WI38 (cell line): ENCODE measurements at regions not wholly inside any gene's neighbourhood (a gene's known extent, or its start where the extent isn't known, plus 50 kb on each side); places are given as distances from the start of the nearest gene placed in this dataset.

ENCODE experiments used
- H3K4me3 ChIP-seq: 2 replicates; pipeline ENCODE4 v1.5.1; 2011; ENCODE audit warnings: low read depth, mild to moderate bottlenecking, control low read depth, low read length
- TF ChIP-seq, protein P1 (sequence below): IDR thresholded peaks from 2 replicates; pipeline ENCODE4 v1.5.1; 2012; ENCODE audit warnings: low read depth, mild to moderate bottlenecking, control low read depth, low read length

DNA sequence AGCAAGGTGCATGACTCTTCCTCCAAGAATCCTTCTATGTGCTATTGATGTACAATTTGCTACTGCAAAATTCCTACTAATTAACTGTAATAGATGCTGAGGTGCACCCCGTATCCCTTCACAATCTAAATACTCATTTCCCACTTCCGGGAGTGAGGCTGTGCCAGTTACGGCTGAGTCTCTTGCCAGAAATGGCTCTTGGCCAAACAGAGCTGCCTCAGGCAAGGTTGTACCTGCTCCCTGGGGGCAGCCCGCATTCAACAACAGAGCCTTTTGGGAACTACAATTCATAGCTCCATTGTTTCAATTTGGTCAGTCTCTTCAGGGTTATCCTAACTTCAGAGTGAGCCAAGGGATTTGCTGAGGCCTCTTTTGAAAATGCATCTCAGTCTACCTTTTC, 789.8 kb upstream of the MAP3K7 start:
- H3K4me3 ChIP-seq = no peak overlapping the region
- TF ChIP-seq, protein P1, sequence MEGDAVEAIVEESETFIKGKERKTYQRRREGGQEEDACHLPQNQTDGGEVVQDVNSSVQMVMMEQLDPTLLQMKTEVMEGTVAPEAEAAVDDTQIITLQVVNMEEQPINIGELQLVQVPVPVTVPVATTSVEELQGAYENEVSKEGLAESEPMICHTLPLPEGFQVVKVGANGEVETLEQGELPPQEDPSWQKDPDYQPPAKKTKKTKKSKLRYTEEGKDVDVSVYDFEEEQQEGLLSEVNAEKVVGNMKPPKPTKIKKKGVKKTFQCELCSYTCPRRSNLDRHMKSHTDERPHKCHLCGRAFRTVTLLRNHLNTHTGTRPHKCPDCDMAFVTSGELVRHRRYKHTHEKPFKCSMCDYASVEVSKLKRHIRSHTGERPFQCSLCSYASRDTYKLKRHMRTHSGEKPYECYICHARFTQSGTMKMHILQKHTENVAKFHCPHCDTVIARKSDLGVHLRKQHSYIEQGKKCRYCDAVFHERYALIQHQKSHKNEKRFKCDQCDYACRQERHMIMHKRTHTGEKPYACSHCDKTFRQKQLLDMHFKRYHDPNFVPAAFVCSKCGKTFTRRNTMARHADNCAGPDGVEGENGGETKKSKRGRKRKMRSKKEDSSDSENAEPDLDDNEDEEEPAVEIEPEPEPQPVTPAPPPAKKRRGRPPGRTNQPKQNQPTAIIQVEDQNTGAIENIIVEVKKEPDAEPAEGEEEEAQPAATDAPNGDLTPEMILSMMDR = no peak

DNA sequence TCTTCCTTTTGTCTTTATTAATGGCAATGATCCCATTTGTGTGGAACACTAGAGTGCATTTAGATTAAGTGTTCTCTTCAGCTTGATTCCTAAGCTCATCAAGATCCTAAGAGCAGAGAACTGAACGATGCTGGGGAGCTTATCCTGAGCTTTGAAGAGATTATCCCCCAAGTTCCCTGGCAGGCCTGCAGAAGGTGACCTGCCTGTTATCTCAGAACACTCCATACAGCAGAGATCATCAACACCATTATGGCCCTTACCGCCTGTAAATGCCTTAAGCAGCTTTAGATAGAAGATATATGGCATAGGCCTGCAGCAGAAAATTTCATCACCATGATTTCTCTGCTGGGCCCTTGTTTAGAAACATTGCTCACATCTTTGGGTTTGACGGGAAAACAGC, 779.9 kb upstream of the MAP3K7 start:
- TF ChIP-seq, protein P1 = no peak
- H3K4me3 ChIP-seq = no peak overlapping the region

DNA sequence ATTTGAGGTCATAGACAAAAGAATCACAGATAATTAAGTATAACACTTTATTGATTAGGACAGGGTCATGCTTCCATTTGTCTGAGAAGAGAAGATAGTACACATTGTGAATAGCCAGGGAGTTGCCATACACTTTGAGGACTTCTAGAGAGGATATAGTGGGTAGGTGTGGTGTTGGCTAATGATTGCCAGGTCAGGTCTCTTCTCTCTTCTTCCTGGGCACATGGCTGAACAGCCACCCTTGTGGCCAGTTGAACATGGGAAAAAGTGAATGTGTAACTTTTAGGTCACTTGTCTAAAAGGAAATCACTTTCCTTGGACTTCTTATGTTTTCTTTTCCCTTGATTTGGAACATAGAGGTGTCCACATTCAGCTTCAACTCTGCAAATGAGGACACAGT, 772.1 kb upstream of the MAP3K7 start:
- no peak overlapping the region for H3K4me3 ChIP-seq
- TF ChIP-seq, protein P1 = no peak

DNA sequence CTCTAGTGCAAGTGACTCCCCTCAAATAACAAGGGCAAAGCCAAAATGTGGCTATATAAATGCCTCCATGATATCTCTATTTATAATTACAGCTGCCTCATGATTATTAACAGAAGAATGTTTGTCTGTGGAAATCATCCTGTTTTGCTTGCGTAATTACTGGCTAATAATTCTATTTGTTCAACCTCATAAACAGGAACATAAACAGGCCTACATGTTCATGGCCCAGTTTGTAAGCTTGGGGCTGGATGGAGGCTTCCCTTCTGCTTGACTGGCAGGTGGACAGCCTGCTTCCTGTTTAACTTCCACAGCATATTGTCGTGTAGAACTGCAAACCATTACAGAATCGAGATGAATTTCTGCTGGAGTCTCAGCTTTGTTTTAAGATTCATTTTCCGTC, 766.0 kb upstream of the MAP3K7 start:
- H3K4me3 ChIP-seq = no peak overlapping the region
- TF ChIP-seq, protein P1 = no peak

DNA sequence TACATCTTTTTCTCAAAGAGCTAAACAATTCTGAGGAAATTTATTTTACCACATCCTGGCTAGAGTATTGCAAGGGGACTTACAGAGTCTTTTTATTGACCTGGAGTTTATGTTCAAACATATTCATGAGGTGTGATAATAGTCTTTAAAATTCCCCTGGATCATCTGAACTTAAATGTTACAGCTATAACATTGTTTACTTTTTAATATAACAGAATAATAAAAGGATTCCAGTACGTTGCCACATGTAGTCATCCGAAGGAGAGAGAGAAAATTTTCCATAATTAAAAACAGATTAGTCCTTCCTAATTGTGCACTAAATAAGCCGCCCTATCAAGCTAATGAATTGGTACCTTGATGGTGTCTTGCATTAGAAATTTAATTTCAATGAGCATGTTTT, 765.4 kb upstream of the MAP3K7 start:
- no peak overlapping the region for H3K4me3 ChIP-seq
- TF ChIP-seq, protein P1 = no peak

DNA sequence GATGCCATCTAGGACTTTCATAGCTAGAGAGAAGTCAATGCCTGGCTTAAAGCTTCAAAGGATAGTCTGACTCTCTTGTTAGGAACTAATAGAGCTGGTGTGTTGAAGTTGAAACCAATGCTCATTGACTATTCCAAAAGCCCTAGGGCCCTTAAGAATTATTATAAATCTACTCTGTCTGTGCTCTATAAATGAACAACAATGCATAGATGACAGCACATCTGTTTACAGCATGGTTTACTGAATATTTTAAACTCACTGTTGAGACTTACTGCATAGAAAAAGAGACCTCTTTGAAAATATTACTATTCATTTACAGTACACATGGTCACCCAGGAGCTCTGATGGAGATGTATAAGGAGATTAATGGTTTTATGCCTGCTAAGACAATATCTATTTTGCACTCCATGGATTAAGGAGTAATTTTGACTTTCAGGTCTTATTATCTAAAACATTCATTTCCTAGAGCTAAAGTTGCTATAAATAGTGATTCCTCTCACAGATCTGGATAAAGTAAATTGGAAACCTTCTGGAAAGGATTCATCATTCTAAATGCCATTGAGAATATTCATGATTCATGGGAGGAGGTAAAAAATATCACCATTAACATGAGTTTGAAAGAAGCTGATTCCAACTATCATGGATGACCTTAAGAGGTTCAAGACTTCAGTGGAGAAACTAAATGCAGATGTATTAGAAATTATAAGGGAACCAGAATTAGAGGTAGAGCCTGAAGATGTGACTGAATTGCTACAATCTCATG, 763.5 kb upstream of the MAP3K7 start:
- H3K4me3 ChIP-seq = no peak overlapping the region
- TF ChIP-seq, protein P1 = no peak

DNA sequence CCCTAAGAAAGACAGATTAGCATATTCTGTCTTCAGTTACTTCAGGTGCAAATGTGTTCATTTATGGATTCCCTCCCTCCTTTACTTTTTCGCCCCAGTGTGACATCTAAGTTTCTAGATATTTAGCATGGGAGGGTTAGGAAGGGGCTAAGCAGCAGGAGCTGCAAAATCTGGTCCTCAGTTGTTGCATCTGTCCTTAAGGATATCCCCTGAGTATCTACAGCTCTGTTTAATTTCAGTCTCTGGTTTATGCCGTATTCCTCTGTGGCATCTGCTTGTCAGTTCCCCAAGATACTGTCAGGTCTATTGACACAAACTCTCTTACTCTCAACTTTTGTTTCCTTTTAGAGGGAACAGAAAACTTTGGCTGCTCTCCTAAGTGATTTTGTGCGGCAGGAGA, 754.6 kb upstream of the MAP3K7 start:
- H3K4me3 ChIP-seq = no peak overlapping the region
- TF ChIP-seq, protein P1 = no peak
